A549 (cell line): ENCODE measurements at regions not wholly inside any gene's neighbourhood (a gene's known extent, or its start where the extent isn't known, plus 50 kb on each side); places are given as distances from the start of the nearest gene placed in this dataset.

Source experiments
- ATAC-seq, 2 experiments: fragments of 200-7000 bp in 1 of 2; fragments of >200 bp in 1 of 2; cut with Nextera tagmentation in 1 of 2; cut with Tn5 transposase in 1 of 2; 3 replicates each; pipeline versions ENCODE4 v1.8.0 to v1.9.1; 2018 to 2020; ENCODE audit warnings: mild to moderate bottlenecking in 1 of 2, moderate library complexity in 1 of 2
- CTCF ChIA-PET: fragments of 300-600 bp; sonication (Branson Sonifier 250); formaldehyde crosslinking; extraction: SDS; loops from one replicate; lab custom pipeline; 2021; ENCODE audit warnings: antibody characterized with exemption, inconsistent platforms; lab: Yijun Ruan, JAX
- POLR2A ChIA-PET: fragments of 350-600 bp; formaldehyde crosslinking; extraction: SDS; loops from one replicate; lab custom pipeline; 2021; ENCODE audit warnings: antibody characterized with exemption, inconsistent platforms; lab: Yijun Ruan, JAX
- DNase-seq, 2 experiments: peaks; one replicate each; pipeline versions ENCODE4 v3.0.0 to v3.0.0-alpha.2; 2011 to 2016; ENCODE audit warnings: low read depth in 1 of 2, low spot score in 1 of 2
- FAIRE-seq: peaks from 2 replicates; lab custom pipeline; 2011; peaks lifted over from hg19 to GRCh38; lab: Jason Lieb, UNC
- H3K27ac ChIP-seq, 2 experiments: fragments of >200 bp; sonication (Bioruptor Twin); formaldehyde crosslinking; 3 replicates each; pipeline ENCODE4 v1.5.1; 2016 to 2017
- H3K4me1 ChIP-seq: fragments of >200 bp; sonication (Bioruptor Twin); formaldehyde crosslinking; 3 replicates; pipeline ENCODE4 v1.6.1; 2016
- H3K4me2 ChIP-seq: fragments of >200 bp; sonication (Bioruptor Twin); formaldehyde crosslinking; 3 replicates; pipeline ENCODE4 v1.6.1; 2016
- H3K4me3 ChIP-seq: fragments of >200 bp; sonication (Bioruptor Twin); formaldehyde crosslinking; 3 replicates; pipeline ENCODE4 v1.5.1; 2016
- H3K9me3 ChIP-seq: fragments of >200 bp; sonication (Bioruptor Twin); formaldehyde crosslinking; 3 replicates; pipeline ENCODE4 v1.6.1; 2016
- BHLHE40 ChIP-seq: IDR thresholded peaks from 2 replicates; pipeline ENCODE4 v1.6.1; 2012; ENCODE audit warnings: low read depth, low read length, inconsistent platforms
- CBX8 ChIP-seq: fragments of 200-600 bp; sonication (generic); IDR thresholded peaks from 2 replicates; pipeline ENCODE4 v1.6.1; 2016
- CHD2 ChIP-seq: fragments of 150-350 bp; IDR thresholded peaks from 2 replicates; pipeline ENCODE4 v1.6.1; 2014; ENCODE audit warnings: low read length; ENCODE audit not compliant: partially characterized antibody
- GATA3 ChIP-seq: IDR thresholded peaks from 2 replicates; pipeline ENCODE4 v1.6.1; 2012; ENCODE audit warnings: borderline replicate concordance
- HDAC2 ChIP-seq: fragments of 200-600 bp; sonication (generic); IDR thresholded peaks from 2 replicates; pipeline ENCODE4 v1.6.1; 2016
- HES2 ChIP-seq: fragments of >200 bp; sonication (Bioruptor Twin); formaldehyde crosslinking; IDR thresholded peaks from 2 replicates; pipeline ENCODE4 v1.6.1; 2016
- JUN ChIP-seq, 2 experiments: fragments of >200 bp; sonication (Bioruptor Twin); formaldehyde crosslinking; IDR thresholded peaks; 2 replicates in 1 of 2; 3 replicates in 1 of 2; pipeline ENCODE4 v1.6.1; 2016 to 2017
- MAX ChIP-seq: IDR thresholded peaks from 2 replicates; pipeline ENCODE4 v1.6.1; 2012
- MYC ChIP-seq: IDR thresholded peaks from 2 replicates; pipeline ENCODE4 v1.6.1; 2012; ENCODE audit warnings: mild to moderate bottlenecking, inconsistent platforms, low read length, improper control_type of control experiment, borderline replicate concordance
- PBX3 ChIP-seq: IDR thresholded peaks from 2 replicates; pipeline ENCODE4 v1.6.1; 2012
- PHF8 ChIP-seq: fragments of 200-600 bp; sonication (generic); IDR thresholded peaks from 2 replicates; pipeline ENCODE4 v1.6.1; 2016; ENCODE audit warnings: low read depth, mild to moderate bottlenecking, antibody characterized with exemption, moderate library complexity, borderline replicate concordance
- RARB ChIP-seq: fragments of 250-450 bp; sonication (Bioruptor Pico); IDR thresholded peaks from 2 replicates; pipeline ENCODE4 v1.8.0; 2021; ENCODE audit warnings: mild to moderate bottlenecking, moderate library complexity
- REST ChIP-seq: fragments of 200-600 bp; sonication (generic); IDR thresholded peaks from 2 replicates; pipeline ENCODE4 v1.6.1; 2016; ENCODE audit warnings: antibody characterized with exemption, mild to moderate bottlenecking, moderate library complexity
- WGBS: methylation state at CpG from one replicate; pipeline ENCODE4 v1.1.6; 2017; ENCODE audit errors: missing lambda C conversion rate; 5-methylcytosine and 5-hydroxymethylcytosine counted together

GRCh38 chr2:16270441-16270840 is 330.1 kb downstream of the MYCN start:
- Histone ChIP-seq H3K4me2 (no peak overlapping the region), H3K4me1 (no peaks in the 10 kb centered on the region), H3K4me3 (no peak overlapping the region), H3K27ac (no peak overlapping the region), H3K9me3 (no peaks in the 10 kb centered on the region)
- DNase-seq (no peak), FAIRE-seq (no peak), ATAC-seq (no peak)
- 7% methylated on average over 4 of the region's 4 CpGs for WGBS
- no peak for TF ChIP-seq PHF8
- TF ChIP-seq MYC: no peak
- TF ChIP-seq GATA3: no peak
- no peak for TF ChIP-seq JUN (IDR thresholded peaks at IDR 0.05)
- no peak for TF ChIP-seq HES2
- TF ChIP-seq PBX3: no peak
- TF ChIP-seq HDAC2: no peak
- CTCF ChIA-PET: no interaction called here
- POLR2A ChIA-PET: no interaction called here

- DNase-seq: no peak
- FAIRE-seq: no peak
- ATAC-seq: no peak
- no peak overlapping the region for H3K4me3 ChIP-seq
- no peak overlapping the region for H3K4me2 ChIP-seq
- H3K27ac ChIP-seq: no peak overlapping the region
- ChIA-PET POLR2A (no interaction called here), CTCF (no interaction called here)
- H3K9me3 ChIP-seq: no peaks in the 10 kb centered on the region
- TF ChIP-seq HES2: no peak
- TF ChIP-seq RARB (CRISPR knock-in tag): no peak
- no peak for TF ChIP-seq REST
- TF ChIP-seq, all 56 proteins: peak for 0
- no peaks in the 10 kb centered on the region for H3K4me1 ChIP-seq
- 2% methylated on average over 3 of the region's 3 CpGs for WGBS
These were observed 328.1 kb downstream of the MYCN start for GRCh38 chr2:16268301-16269000.

GRCh38 chr2:16266571-16266970 is 326.2 kb downstream of the MYCN start:
- Histone ChIP-seq H3K27ac (no peak overlapping the region), H3K9me3 (no peaks in the 10 kb centered on the region), H3K4me3 (no peak overlapping the region), H3K4me2 (no peak overlapping the region), H3K4me1 (no peaks in the 10 kb centered on the region)
- FAIRE-seq (no peak), ATAC-seq (no peak), DNase-seq (no peak)
- WGBS: 33% methylated on average over 11 of the region's 11 CpGs
- ChIA-PET CTCF (no interaction called here), POLR2A (no interaction called here)
- no peak for TF ChIP-seq BHLHE40
- TF ChIP-seq CHD2: no peak
- no peak for TF ChIP-seq MAX
- TF ChIP-seq CBX8: no peak
